SK-N-SH treated with all-trans-retinoic acid at 6 μM for 48 hours (cell line): ENCODE measurements at regions not wholly inside any gene's neighbourhood (a gene's known extent, or its start where the extent isn't known, plus 50 kb on each side); places are given as distances from the start of the nearest gene placed in this dataset.

Experiments used
- ATAC-seq: fragments of 200-7000 bp; cut with Tn5 transposase; 3 replicates; pipeline ENCODE4 v1.9.1; 2020; ENCODE audit warnings: mild to moderate bottlenecking, moderate library complexity
- ARNTL ChIP-seq: fragments of 450-650 bp; formaldehyde crosslinking; IDR thresholded peaks from 2 replicates; pipeline ENCODE4 v1.5.0; 2020; ENCODE audit warnings: low read depth, mild to moderate bottlenecking, moderate library complexity, borderline replicate concordance
- BACH2 ChIP-seq: fragments of 250-450 bp; sonication (Bioruptor Pico); IDR thresholded peaks from 2 replicates; pipeline ENCODE4 v1.9.0; 2021; ENCODE audit warnings: mild to moderate bottlenecking, borderline replicate concordance
- CSDC2 ChIP-seq: fragments of 250-450 bp; sonication (Bioruptor Pico); IDR thresholded peaks from 2 replicates; pipeline ENCODE4 v1.5.0; 2020; ENCODE audit warnings: mild to moderate bottlenecking, moderate library complexity
- CSRNP3 ChIP-seq: fragments of 250-450 bp; sonication (Bioruptor Pico); IDR thresholded peaks from 2 replicates; pipeline ENCODE4 v1.5.1; 2021; ENCODE audit warnings: mild to moderate bottlenecking, moderate library complexity
- ESRRG ChIP-seq: fragments of 250-450 bp; sonication (Bioruptor Pico); IDR thresholded peaks from 2 replicates; pipeline ENCODE4 v1.6.1; 2021; ENCODE audit warnings: mild to moderate bottlenecking
- GLIS3 ChIP-seq: fragments of 250-450 bp; sonication (Bioruptor Pico); IDR thresholded peaks from 2 replicates; pipeline ENCODE4 v1.5.0; 2020; ENCODE audit warnings: mild to moderate bottlenecking, moderate library complexity
- ISL1 ChIP-seq: fragments of 250-450 bp; sonication (Bioruptor Pico); IDR thresholded peaks from 2 replicates; pipeline ENCODE4 v2.1.2; 2022; ENCODE audit warnings: mild to moderate bottlenecking, moderate library complexity
- OSR1 ChIP-seq: fragments of 250-450 bp; sonication (Bioruptor Pico); IDR thresholded peaks from 2 replicates; pipeline ENCODE4 v1.8.0; 2022; ENCODE audit warnings: moderate library complexity, mild to moderate bottlenecking, inconsistent platforms
- PATZ1 ChIP-seq: fragments of 250-450 bp; sonication (Bioruptor Pico); IDR thresholded peaks from 2 replicates; pipeline ENCODE4 v1.8.0; 2020; ENCODE audit warnings: mild to moderate bottlenecking, moderate library complexity, borderline replicate concordance
- POU6F1 ChIP-seq: fragments of 250-450 bp; sonication (Bioruptor Pico); IDR thresholded peaks from 2 replicates; pipeline ENCODE4 v1.8.0; 2021; ENCODE audit warnings: low read depth, mild to moderate bottlenecking, moderate library complexity, borderline replicate concordance
- PPARA ChIP-seq: fragments of 250-450 bp; sonication (Bioruptor Pico); IDR thresholded peaks from 2 replicates; pipeline ENCODE4 v1.5.0; 2020; ENCODE audit warnings: mild to moderate bottlenecking, borderline replicate concordance
- RARB ChIP-seq: fragments of 250-450 bp; sonication (Bioruptor Pico); IDR thresholded peaks from 2 replicates; pipeline ENCODE4 v1.8.0; 2021; ENCODE audit warnings: mild to moderate bottlenecking, moderate library complexity
- SNAI2 ChIP-seq: fragments of 250-450 bp; sonication (Bioruptor Pico); IDR thresholded peaks from 2 replicates; pipeline ENCODE4 v1.5.0; 2020; ENCODE audit warnings: mild to moderate bottlenecking, moderate library complexity
- TCF4 ChIP-seq: fragments of 250-450 bp; sonication (Bioruptor Pico); IDR thresholded peaks from 2 replicates; pipeline ENCODE4 v1.8.0; 2021; ENCODE audit warnings: mild to moderate bottlenecking, moderate library complexity, borderline replicate concordance
- TOX ChIP-seq: fragments of 250-450 bp; sonication (Bioruptor Pico); IDR thresholded peaks from 2 replicates; pipeline ENCODE4 v1.8.0; 2021; ENCODE audit warnings: mild to moderate bottlenecking, moderate library complexity, borderline replicate concordance
- TSHZ2 ChIP-seq: fragments of 250-450 bp; sonication (Bioruptor Pico); IDR thresholded peaks from 2 replicates; pipeline ENCODE4 v1.5.0; 2020; ENCODE audit warnings: mild to moderate bottlenecking, moderate library complexity
- ZC3H10 ChIP-seq: fragments of 250-450 bp; sonication (Bioruptor Pico); IDR thresholded peaks from 2 replicates; pipeline ENCODE4 v1.5.1; 2021; ENCODE audit warnings: mild to moderate bottlenecking, moderate library complexity
- ZFP3 ChIP-seq: fragments of 250-450 bp; sonication (Bioruptor Pico); IDR thresholded peaks from 2 replicates; pipeline ENCODE4 v1.5.0; 2020; ENCODE audit warnings: mild to moderate bottlenecking, moderate library complexity
- ZFP30 ChIP-seq: fragments of 450-650 bp; formaldehyde crosslinking; IDR thresholded peaks from 2 replicates; pipeline ENCODE4 v1.5.0; 2022; ENCODE audit warnings: mild to moderate bottlenecking, moderate library complexity
- ZNF565 ChIP-seq: fragments of 450-650 bp; formaldehyde crosslinking; conservative IDR thresholded peaks from 2 replicates; pipeline ENCODE4 v1.5.0; 2020; ENCODE audit warnings: low read depth, mild to moderate bottlenecking, moderate library complexity
- ZNF70 ChIP-seq: fragments of 450-650 bp; formaldehyde crosslinking; IDR thresholded peaks from 2 replicates; pipeline ENCODE4 v1.5.0; 2020; ENCODE audit warnings: mild to moderate bottlenecking, moderate library complexity
- ZNF8 ChIP-seq: fragments of 450-650 bp; formaldehyde crosslinking; IDR thresholded peaks from 2 replicates; pipeline ENCODE4 v1.5.0; 2020; ENCODE audit warnings: mild to moderate bottlenecking, moderate library complexity

- ATAC-seq, result no peak
- TF ChIP-seq ISL1 (CRISPR knock-in tag) (no peak), ZNF8 (no peak), CSDC2 (CRISPR knock-in tag) (no peak), ARNTL (no peak), CSRNP3 (CRISPR knock-in tag) (no peak), ZFP3 (no peak), SNAI2 (no peak), BACH2 (no peak)
Observed at GRCh38 chr14:71373773-71374172, 466.5 kb downstream of the PCNX1 start.

GRCh38 chr14:71374989-71375388 is 467.7 kb downstream of the PCNX1 start:
- TF ChIP-seq ZNF565 (CRISPR knock-in tag) (no peak), RARB (CRISPR knock-in tag) (no peak), CSRNP3 (CRISPR knock-in tag) (no peak), ZFP30 (CRISPR knock-in tag) (no peak), CSDC2 (CRISPR knock-in tag) (no peak), ESRRG (no peak), OSR1 (CRISPR knock-in tag) (no peak), ZNF8 (no peak), GLIS3 (no peak), ZC3H10 (CRISPR knock-in tag) (no peak), TOX (no peak)
- ATAC-seq, result no peak

GRCh38 chr14:71377099-71377498 is 469.8 kb downstream of the PCNX1 start:
- no peak for TF ChIP-seq TSHZ2 (CRISPR knock-in tag)
- no peak for TF ChIP-seq ARNTL
- no peak for TF ChIP-seq TOX
- no peak for TF ChIP-seq ZNF70 (CRISPR knock-in tag)
- no peak for TF ChIP-seq BACH2
- TF ChIP-seq TCF4, result no peak
- TF ChIP-seq ZFP30 (CRISPR knock-in tag), result no peak
- no peak for TF ChIP-seq PATZ1 (CRISPR knock-in tag)
- no peak for TF ChIP-seq ZFP3
- no peak for TF ChIP-seq PPARA (CRISPR knock-in tag)
- ATAC-seq, result no peak

- peak; percentile 36; the same call in 1 of the 3 replicates for ATAC-seq
- TF ChIP-seq POU6F1 (CRISPR knock-in tag) (no peak), ZFP30 (CRISPR knock-in tag) (peak; percentile 37; the same call in 1 of the 2 replicates), TOX (no peak), TCF4 (no peak), RARB (CRISPR knock-in tag) (no peak), ISL1 (CRISPR knock-in tag) (peak; percentile 45; the same call in 1 of the 2 replicates)
- TF ChIP-seq, all 23 proteins: peak for 2
Observed at GRCh38 chr14:71380271-71380670, 473.0 kb downstream of the PCNX1 start.
